ENCODE measurements at regions not wholly inside any gene's neighbourhood (a gene's known extent, or its start where the extent isn't known, plus 50 kb on each side); places are given as distances from the start of the nearest gene placed in this dataset.

GRCh38 chr12:4084573-4084972 lies 189.0 kb upstream of the CCND2 start:
- Histone ChIP-seq H3K27ac (no peak overlapping the region), H3K36me3 (replicated peaks in 1 of 2) (no peaks in the 10 kb centered on the region), H3K4me3 (no peak overlapping the region), H3K27me3 (no peaks in the 10 kb centered on the region), H3K4me1 (replicated peaks in 1 of 2) (no peaks in the 10 kb centered on the region), H3K9me3 (replicated peaks in 1 of 3) (no peaks in the 10 kb centered on the region)
- intact Hi-C loops (cut with DNase I), result no loop called here
- no peak for DNase-seq
- no peak for TF ChIP-seq POLR2A (IDR thresholded peaks at IDR 0.05)
- no peak for TF ChIP-seq CTCF (IDR thresholded peaks at IDR 0.05)
- 68 to 79% (median 74%) methylated on average over 7 to 8 of the region's 8 CpGs for WGBS, 4 donors

DNA sequence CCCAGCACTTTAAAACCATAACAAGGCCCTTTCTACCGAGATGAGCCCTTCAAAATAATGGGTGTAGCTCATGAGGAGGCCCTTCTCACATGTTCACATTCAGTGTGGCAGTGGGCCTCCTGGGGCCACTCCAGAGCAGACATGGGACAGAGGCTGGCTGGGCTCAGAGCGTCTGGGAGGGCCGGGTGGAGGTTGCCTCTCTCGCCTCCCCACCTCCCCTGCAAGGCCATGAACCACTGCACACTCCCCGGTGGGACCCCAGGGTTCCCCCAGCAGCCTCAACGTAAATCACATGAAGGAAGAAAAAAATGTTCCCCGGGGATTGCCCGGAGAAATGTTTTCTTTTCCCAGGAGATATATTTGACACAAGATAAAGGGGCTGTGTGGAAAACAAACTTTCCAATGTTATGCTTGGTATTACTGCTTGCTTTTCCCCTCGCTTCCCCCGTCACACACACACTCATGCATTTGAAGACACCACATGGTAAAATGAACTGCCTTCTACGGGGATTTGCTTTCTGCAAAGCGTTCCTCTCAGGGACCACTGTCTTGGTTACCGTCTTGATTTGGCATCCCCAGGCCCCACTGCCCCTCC lies 190.7 kb upstream of the CCND2 start:
- 56 to 67% (median 62%) methylated on average over 10 to 13 of the region's 13 CpGs for WGBS, 4 donors
- H3K4me3 ChIP-seq, result no peak overlapping the region
- H3K36me3 ChIP-seq (replicated peaks in 1 of 2), result no peaks in the 10 kb centered on the region
- TF ChIP-seq CTCF (IDR thresholded peaks at IDR 0.05), result no peak
- no peak for TF ChIP-seq POLR2A (IDR thresholded peaks at IDR 0.05)
- H3K4me1 ChIP-seq (replicated peaks in 1 of 2), result no peaks in the 10 kb centered on the region
- H3K27me3 ChIP-seq, result no peaks in the 10 kb centered on the region
- no peak overlapping the region for H3K27ac ChIP-seq
- no peak for DNase-seq
- H3K9me3 ChIP-seq (replicated peaks in 1 of 3), result no peaks in the 10 kb centered on the region
- intact Hi-C loops (cut with DNase I), result no loop called here

DNA sequence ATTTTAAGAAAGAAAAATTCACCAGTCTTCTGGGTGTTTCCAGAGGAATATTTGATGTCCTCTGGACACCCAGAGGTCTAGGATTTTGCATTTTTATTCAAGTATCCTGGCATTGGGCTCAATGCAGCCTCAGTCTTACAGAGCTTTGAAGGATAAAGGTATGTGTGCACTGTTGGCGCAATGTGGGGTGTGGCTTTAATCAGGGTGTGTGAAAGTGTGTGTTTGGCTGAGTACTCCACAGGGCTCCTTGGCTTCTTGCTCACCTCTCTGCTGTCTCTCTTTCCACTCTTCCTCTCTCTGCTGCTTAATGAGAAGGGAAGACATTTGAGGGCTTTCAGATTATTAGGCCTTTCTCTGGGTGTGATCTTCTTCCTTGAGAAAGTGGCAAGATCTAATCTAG lies 193.3 kb upstream of the CCND2 start:
- Histone ChIP-seq H3K27ac (no peak overlapping the region), H3K4me3 (no peak overlapping the region), H3K36me3 (replicated peaks in 1 of 2) (no peaks in the 10 kb centered on the region), H3K9me3 (replicated peaks in 1 of 3) (no peaks in the 10 kb centered on the region), H3K27me3 (no peaks in the 10 kb centered on the region), H3K4me1 (replicated peaks in 1 of 2) (no peaks in the 10 kb centered on the region)
- no peak for DNase-seq
- 96 to 100% (median 98%) methylated on average over 1 of the region's 1 CpG for WGBS, 4 donors
- intact Hi-C loops (cut with DNase I), result no loop called here
- TF ChIP-seq POLR2A (IDR thresholded peaks at IDR 0.05), result no peak

DNA sequence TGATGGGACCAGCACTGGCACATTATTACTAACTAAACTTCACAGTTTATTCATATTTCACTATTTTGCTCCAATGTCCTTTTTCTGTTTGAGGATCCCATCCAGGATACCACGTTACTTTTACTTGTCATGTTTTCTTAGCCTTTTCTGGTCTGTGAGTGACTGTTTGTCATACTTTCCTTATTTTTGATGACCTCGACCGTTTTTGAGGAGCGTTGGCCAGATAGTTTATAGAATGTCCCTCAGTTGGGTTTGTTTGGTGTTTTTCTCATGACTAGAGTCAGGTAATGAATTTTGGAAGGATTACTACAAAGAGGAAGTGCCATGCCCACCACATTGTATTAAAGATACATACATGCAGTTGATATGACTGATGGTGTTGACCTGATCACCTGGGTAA lies 199.4 kb upstream of the CCND2 start:
- Histone ChIP-seq H3K4me3 (no peak overlapping the region), H3K4me1 (replicated peaks in 1 of 2) (no peaks in the 10 kb centered on the region), H3K27me3 (no peaks in the 10 kb centered on the region), H3K9me3 (replicated peaks in 1 of 3) (no peaks in the 10 kb centered on the region), H3K36me3 (replicated peaks in 1 of 2) (no peaks in the 10 kb centered on the region), H3K27ac (no peak overlapping the region)
- no peak for TF ChIP-seq CTCF (IDR thresholded peaks at IDR 0.05)
- no peak for TF ChIP-seq POLR2A (IDR thresholded peaks at IDR 0.05)
- 79 to 91% (median 80%) methylated on average over 4 of the region's 4 CpGs for WGBS, 4 donors
- no peak for DNase-seq
- intact Hi-C loops (cut with DNase I), result no loop called here

GRCh38 chr12:4069670-4070010 lies 196.4 kb upstream of the PARP11 start:
- no peak for TF ChIP-seq POLR2A (IDR thresholded peaks at IDR 0.05)
- Histone ChIP-seq H3K27me3 (no peaks in the 10 kb centered on the region), H3K9me3 (replicated peaks in 1 of 3) (no peaks in the 10 kb centered on the region), H3K36me3 (replicated peaks in 1 of 2) (no peaks in the 10 kb centered on the region), H3K4me1 (replicated peaks in 1 of 2) (no peaks in the 10 kb centered on the region), H3K4me3 (no peak overlapping the region), H3K27ac (no peak overlapping the region)
- no peak for DNase-seq
- 91 to 96% (median 92%) methylated on average over 3 of the region's 3 CpGs for WGBS, 4 donors
- intact Hi-C loops (cut with DNase I), result no loop called here
